Immature natural killer cell (primary cell): ENCODE measurements at regions not wholly inside any gene's neighbourhood (a gene's known extent, or its start where the extent isn't known, plus 50 kb on each side); places are given as distances from the start of the nearest gene placed in this dataset.
"Not testable (repeated sequence)": the region's sequence is repeated elsewhere in the genome, so short reads cannot be mapped to it uniquely, and the experiment has no call there.

Source experiments
- DNase-seq, 3 donors: peaks; one replicate each; pipeline ENCODE4 v3.0.0; 2022; ENCODE audit warnings: mixed read lengths in 1 of 3
- H3K27ac Mint-ChIP-seq, 6 donors: one replicate each; pipeline ENCODE4 v1.8.0; 2020; ENCODE audit warnings: mixed read lengths in 6 of 6, mild to moderate bottlenecking in 5 of 6, inconsistent platforms in 4 of 6, moderate library complexity in 3 of 6
- H3K27me3 Mint-ChIP-seq, 3 donors: one replicate each; pipeline ENCODE4 v1.8.0; 2020 to 2021; ENCODE audit warnings: low read depth in 3 of 3, mild to moderate bottlenecking in 3 of 3, mixed read lengths in 3 of 3, moderate library complexity in 3 of 3, inconsistent platforms in 1 of 3
- H3K36me3 Mint-ChIP-seq, 3 donors: one replicate each; pipeline ENCODE4 v1.8.0; 2020; ENCODE audit warnings: mixed read lengths in 3 of 3, inconsistent platforms in 2 of 3, mild to moderate bottlenecking in 2 of 3
- H3K4me1 Mint-ChIP-seq, 2 donors: one replicate each; pipeline ENCODE4 v1.8.0; 2020; ENCODE audit warnings: inconsistent platforms in 2 of 2, mild to moderate bottlenecking in 2 of 2, mixed read lengths in 2 of 2, moderate library complexity in 1 of 2
- H3K4me3 Mint-ChIP-seq, 5 donors: one replicate each; pipeline ENCODE4 v1.8.0; 2020; ENCODE audit warnings: mild to moderate bottlenecking in 5 of 5, mixed read lengths in 5 of 5, inconsistent platforms in 3 of 5, moderate library complexity in 3 of 5
- H3K9me3 Mint-ChIP-seq, 6 donors: one replicate each; pipeline ENCODE4 v1.8.0; 2020; ENCODE audit warnings: mild to moderate bottlenecking in 6 of 6, mixed read lengths in 6 of 6, inconsistent platforms in 4 of 6, moderate library complexity in 3 of 6

- Mint-ChIP-seq H3K4me3 (no peak overlapping the region), H3K27me3 (peaks cover 0 to 10% (median 5%) of the 10 kb centered on the region in 3 donors), H3K9me3 (peaks cover 0 to 8% (median 2%) of the 10 kb centered on the region in 6 donors), H3K36me3 (peaks cover 0 to 8% (median 4%) of the 10 kb centered on the region in 3 donors), H3K27ac (no peak overlapping the region), H3K4me1 (no peaks in the 10 kb centered on the region)
- DNase-seq: no peak
These were observed 112.8 kb downstream of the DLEU7 start for GRCh38 chr13:50730496-50731351.

- Mint-ChIP-seq H3K27ac (no peak overlapping the region), H3K27me3 (peaks cover 0 to 10% (median 2%) of the 10 kb centered on the region in 3 donors), H3K36me3 (peaks cover 0 to 8% (median 4%) of the 10 kb centered on the region in 3 donors), H3K4me1 (no peaks in the 10 kb centered on the region), H3K9me3 (peaks cover 0 to 8% (median 2%) of the 10 kb centered on the region in 6 donors), H3K4me3 (no peak overlapping the region)
- DNase-seq: no peak
These were observed 112.1 kb downstream of the DLEU7 start for GRCh38 chr13:50731400-50731799.

DNA sequence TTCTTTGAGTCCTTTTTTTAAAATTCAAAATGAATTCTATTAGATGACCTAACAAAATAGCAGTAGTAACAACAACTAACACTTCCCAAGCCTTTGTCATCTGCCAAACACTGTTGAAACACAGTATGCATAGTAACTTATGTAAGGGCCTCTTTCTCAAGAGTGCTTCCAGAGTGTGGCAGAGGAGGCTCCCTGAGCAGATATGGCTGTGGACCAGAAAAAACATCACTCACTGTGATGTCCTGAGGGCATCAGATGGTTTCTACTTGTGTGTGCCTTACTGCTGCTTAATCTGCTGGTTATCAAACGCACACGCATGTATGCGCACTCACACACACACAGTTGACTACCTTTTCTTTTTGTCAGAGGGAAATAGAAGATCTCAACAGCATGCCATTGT is 110.8 kb downstream of the DLEU7 start:
- no peak overlapping the region for H3K27ac Mint-ChIP-seq
- DNase-seq: no peak
- peaks cover 0 to 10% (median 2%) of the 10 kb centered on the region in 3 donors for H3K27me3 Mint-ChIP-seq
- peaks cover 0 to 8% (median 4%) of the 10 kb centered on the region in 3 donors for H3K36me3 Mint-ChIP-seq
- H3K4me3 Mint-ChIP-seq: no peak overlapping the region
- H3K9me3 Mint-ChIP-seq: peaks cover 0 to 8% (median 2%) of the 10 kb centered on the region in 6 donors
- H3K4me1 Mint-ChIP-seq: no peaks in the 10 kb centered on the region

GRCh38 chr13:50733392-50733791 is 110.1 kb downstream of the DLEU7 start:
- Mint-ChIP-seq H3K27ac (no peak overlapping the region), H3K27me3 (peaks cover 0 to 10% (median 2%) of the 10 kb centered on the region in 3 donors), H3K36me3 (peaks cover 0 to 8% (median 0%) of the 10 kb centered on the region in 3 donors), H3K4me1 (no peaks in the 10 kb centered on the region), H3K9me3 (peaks cover 0 to 8% (median 2%) of the 10 kb centered on the region in 6 donors), H3K4me3 (no peak overlapping the region)
- no peak for DNase-seq

GRCh38 chr13:50735071-50735470 is 108.4 kb downstream of the DLEU7 start:
- Mint-ChIP-seq H3K4me1 (no peaks in the 10 kb centered on the region), H3K27ac (no peak overlapping the region), H3K9me3 (peaks cover 0 to 1% (median under 1%) of the 10 kb centered on the region in 6 donors), H3K27me3 (peaks cover 2 to 7% (median 2%) of the 10 kb centered on the region in 3 donors), H3K4me3 (no peak overlapping the region), H3K36me3 (peaks cover 0 to 5% (median 0%) of the 10 kb centered on the region in 3 donors)
- no peak for DNase-seq

GRCh38 chr13:50740052-50740741 is 103.3 kb downstream of the DLEU7 start:
- Mint-ChIP-seq H3K4me1 (peaks cover 3 to 13% of the 10 kb centered on the region in 2 donors), H3K27me3 (peaks cover 2 to 7% (median 4%) of the 10 kb centered on the region in 3 donors), H3K9me3 (peaks cover 0 to 4% (median 0%) of the 10 kb centered on the region in 6 donors), H3K4me3 (no peak overlapping the region), H3K36me3 (no peaks in the 10 kb centered on the region), H3K27ac (no peak overlapping the region)
- no peak for DNase-seq

DNA sequence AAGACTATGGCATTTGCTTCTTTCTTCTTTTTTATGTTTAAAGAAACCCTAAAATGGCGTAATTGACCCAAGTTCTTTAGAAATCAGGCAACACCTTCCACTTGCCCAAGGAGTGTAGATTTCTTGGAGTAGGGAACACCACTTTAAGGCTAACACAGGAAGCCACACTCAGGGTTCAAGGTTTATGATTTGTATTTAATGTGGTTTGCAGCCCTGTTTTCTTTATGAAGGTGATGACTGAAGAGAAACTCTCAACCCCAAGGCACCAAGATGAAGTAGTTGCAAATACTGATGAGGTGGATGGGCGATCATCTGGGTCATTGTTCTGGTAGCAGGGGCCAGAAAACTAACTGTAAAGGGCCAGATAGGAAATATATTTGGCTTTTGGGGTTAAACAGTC is 101.1 kb downstream of the DLEU7 start:
- Mint-ChIP-seq H3K27ac (no peak overlapping the region), H3K4me3 (no peak overlapping the region), H3K9me3 (peaks cover 0 to 4% (median 0%) of the 10 kb centered on the region in 6 donors), H3K27me3 (peaks cover 2 to 7% (median 5%) of the 10 kb centered on the region in 3 donors), H3K4me1 (peaks cover 3 to 13% of the 10 kb centered on the region in 2 donors), H3K36me3 (no peaks in the 10 kb centered on the region)
- no peak for DNase-seq

GRCh38 chr13:50742968-50743367 is 100.5 kb downstream of the DLEU7 start:
- H3K4me3 Mint-ChIP-seq: peak overlapping the region in 1 of 5 donors; percentile 5
- peaks cover 3 to 13% of the 10 kb centered on the region in 2 donors for H3K4me1 Mint-ChIP-seq
- H3K27ac Mint-ChIP-seq: no peak overlapping the region
- H3K27me3 Mint-ChIP-seq: peaks cover 2 to 7% (median 5%) of the 10 kb centered on the region in 3 donors
- H3K9me3 Mint-ChIP-seq: peaks cover 0 to 4% (median 0%) of the 10 kb centered on the region in 6 donors
- H3K36me3 Mint-ChIP-seq: no peaks in the 10 kb centered on the region
- DNase-seq: no peak

GRCh38 chr13:50744116-50744660 is 99.3 kb downstream of the DLEU7 start:
- H3K27ac Mint-ChIP-seq: no peak overlapping the region

DNA sequence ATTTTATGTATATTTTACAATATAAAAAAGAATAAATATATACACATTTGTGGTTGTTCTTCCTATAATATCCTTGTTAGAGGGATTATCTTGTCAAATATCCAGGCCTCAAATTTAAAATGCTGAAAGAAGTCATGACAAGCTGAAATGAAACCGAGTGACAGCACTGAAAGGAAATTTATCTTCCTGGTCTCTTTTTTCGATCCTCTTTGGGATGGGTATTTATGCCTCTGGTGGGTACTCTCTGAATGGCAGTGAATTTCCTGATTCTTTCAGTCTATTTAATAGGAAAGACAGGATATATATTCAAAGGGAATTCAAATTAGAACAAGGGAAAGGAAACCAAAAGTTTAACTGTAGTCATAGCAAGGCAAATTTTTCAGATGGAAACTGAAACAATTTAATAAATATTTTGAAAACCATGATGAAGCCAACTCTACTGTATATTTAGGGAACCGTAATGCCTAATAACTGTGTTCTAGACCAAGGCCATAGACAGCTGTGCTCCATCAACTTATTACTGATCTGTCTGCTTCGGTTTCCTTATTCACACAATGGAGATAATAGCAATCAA is 97.9 kb downstream of the DLEU7 start:
- Mint-ChIP-seq H3K4me1 (peaks cover 3 to 13% of the 10 kb centered on the region in 2 donors), H3K36me3 (no peaks in the 10 kb centered on the region), H3K9me3 (peaks cover 0 to 6% (median 0%) of the 10 kb centered on the region in 6 donors), H3K27me3 (peaks cover 2 to 8% (median 3%) of the 10 kb centered on the region in 3 donors), H3K4me3 (no peak overlapping the region), H3K27ac (no peak overlapping the region)
- no peak for DNase-seq

More at GRCh38 chr13:50744116-50744660, 99.3 kb downstream of the DLEU7 start:
- no peak overlapping the region for H3K4me3 Mint-ChIP-seq
- H3K36me3 Mint-ChIP-seq: no peaks in the 10 kb centered on the region
- DNase-seq: no peak
- peaks cover 3 to 13% of the 10 kb centered on the region in 2 donors for H3K4me1 Mint-ChIP-seq
- peaks cover 0 to 6% (median 0%) of the 10 kb centered on the region in 6 donors for H3K9me3 Mint-ChIP-seq
- peaks cover under 1 to 5% (median 5%) of the 10 kb centered on the region in 3 donors for H3K27me3 Mint-ChIP-seq

DNA sequence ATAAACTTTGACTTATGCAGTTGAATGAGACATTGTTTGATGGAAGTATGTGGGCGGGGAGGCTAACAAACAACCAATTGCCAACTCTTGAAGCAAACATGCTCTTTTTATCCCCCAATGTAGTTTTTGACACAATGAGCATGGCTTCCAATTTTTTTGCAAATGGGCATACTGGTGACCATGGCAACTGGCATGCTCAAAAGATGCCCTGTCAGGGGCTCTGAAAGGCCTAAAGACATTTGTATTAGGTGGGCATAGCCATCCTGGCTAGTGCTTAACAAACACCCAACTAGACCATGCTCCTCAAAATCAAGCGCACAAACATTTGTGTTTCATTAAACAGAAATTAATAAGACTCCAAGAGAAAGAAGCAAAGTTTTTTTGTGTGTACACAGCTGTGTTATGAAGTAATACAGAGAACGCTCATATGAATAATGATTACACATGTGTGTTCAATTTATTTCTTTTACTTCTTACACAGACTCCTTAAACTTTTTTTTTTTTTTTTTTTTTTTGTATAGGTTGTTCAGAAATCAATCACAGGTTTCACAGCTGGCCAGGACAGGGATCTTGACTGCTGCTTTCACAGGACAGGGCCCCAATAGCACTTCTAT is 95.6 kb downstream of the DLEU7 start:
- Mint-ChIP-seq H3K4me3 (no peak overlapping the region), H3K4me1 (peaks cover 0 to 6% of the 10 kb centered on the region in 2 donors), H3K27me3 (peaks cover 0 to 9% (median 4%) of the 10 kb centered on the region in 3 donors), H3K9me3 (peaks cover 0 to 1% (median 0%) of the 10 kb centered on the region in 6 donors), H3K27ac (no peak overlapping the region), H3K36me3 (no peaks in the 10 kb centered on the region)
- DNase-seq: no peak

GRCh38 chr13:50753221-50753620 is 90.3 kb downstream of the DLEU7 start:
- H3K27ac Mint-ChIP-seq, DNase-seq, H3K9me3 Mint-ChIP-seq, H3K4me1 Mint-ChIP-seq, H3K36me3 Mint-ChIP-seq, H3K4me3 Mint-ChIP-seq: not testable (repeated sequence)
- peaks cover 4 to 11% (median 5%) of the 10 kb centered on the region in 3 donors for H3K27me3 Mint-ChIP-seq
